ENCODE measurements at regions not wholly inside any gene's neighbourhood (a gene's known extent, or its start where the extent isn't known, plus 50 kb on each side); places are given as distances from the start of the nearest gene placed in this dataset.

DNA sequence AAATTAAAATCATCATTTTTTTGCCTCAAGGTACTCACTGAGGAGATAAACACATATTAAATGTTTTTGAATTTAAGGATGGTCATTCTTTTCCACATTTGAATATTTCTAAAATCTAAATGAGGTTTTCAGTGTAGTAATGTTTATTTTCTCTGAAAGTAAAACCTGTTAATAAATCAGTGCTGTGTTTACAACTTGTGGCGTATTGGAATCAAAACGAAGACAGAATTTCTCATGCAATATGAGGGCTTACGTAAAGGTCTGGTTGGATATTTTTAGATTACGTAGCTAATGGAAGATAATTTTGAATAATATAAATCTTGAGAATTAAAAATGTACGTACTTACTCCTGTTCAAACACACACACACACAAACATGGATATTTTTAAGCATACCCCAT is 106.8 kb upstream of the LUZP2 start:
- no peak overlapping the region for H3K4me3 ChIP-seq (ENCODE audit: low read depth, low read length)
- TF ChIP-seq, protein P1, sequence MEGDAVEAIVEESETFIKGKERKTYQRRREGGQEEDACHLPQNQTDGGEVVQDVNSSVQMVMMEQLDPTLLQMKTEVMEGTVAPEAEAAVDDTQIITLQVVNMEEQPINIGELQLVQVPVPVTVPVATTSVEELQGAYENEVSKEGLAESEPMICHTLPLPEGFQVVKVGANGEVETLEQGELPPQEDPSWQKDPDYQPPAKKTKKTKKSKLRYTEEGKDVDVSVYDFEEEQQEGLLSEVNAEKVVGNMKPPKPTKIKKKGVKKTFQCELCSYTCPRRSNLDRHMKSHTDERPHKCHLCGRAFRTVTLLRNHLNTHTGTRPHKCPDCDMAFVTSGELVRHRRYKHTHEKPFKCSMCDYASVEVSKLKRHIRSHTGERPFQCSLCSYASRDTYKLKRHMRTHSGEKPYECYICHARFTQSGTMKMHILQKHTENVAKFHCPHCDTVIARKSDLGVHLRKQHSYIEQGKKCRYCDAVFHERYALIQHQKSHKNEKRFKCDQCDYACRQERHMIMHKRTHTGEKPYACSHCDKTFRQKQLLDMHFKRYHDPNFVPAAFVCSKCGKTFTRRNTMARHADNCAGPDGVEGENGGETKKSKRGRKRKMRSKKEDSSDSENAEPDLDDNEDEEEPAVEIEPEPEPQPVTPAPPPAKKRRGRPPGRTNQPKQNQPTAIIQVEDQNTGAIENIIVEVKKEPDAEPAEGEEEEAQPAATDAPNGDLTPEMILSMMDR (IDR thresholded peaks at IDR 0.05; ENCODE audit: insufficient read depth, low read depth, low read length, missing control alignments) = no peak
- DNase-seq (ENCODE audit: low read depth) = no peak

DNA sequence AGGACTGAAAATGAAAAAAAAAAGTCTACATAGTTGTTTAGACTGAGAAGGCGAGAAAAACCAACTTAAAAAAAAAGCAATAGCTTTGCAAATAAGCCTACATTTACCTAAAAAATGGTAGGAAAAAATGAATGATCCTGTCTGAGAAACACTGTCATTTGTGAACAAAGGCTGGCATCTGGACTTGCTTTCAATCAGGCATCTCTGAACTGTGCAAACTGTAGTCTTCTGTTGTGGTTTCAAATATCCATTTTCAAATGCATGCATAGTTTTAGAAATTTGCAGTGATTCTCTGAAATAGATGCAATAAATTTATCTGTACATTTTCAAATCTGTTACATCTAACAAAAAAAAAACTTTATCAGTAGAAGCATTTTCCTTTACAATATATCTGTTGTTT is 106.1 kb upstream of the LUZP2 start:
- TF ChIP-seq, protein P1 (IDR thresholded peaks at IDR 0.05; ENCODE audit: insufficient read depth, low read depth, low read length, missing control alignments) = no peak
- DNase-seq (ENCODE audit: low read depth) = no peak
- H3K4me3 ChIP-seq (ENCODE audit: low read depth, low read length) = no peak overlapping the region

DNA sequence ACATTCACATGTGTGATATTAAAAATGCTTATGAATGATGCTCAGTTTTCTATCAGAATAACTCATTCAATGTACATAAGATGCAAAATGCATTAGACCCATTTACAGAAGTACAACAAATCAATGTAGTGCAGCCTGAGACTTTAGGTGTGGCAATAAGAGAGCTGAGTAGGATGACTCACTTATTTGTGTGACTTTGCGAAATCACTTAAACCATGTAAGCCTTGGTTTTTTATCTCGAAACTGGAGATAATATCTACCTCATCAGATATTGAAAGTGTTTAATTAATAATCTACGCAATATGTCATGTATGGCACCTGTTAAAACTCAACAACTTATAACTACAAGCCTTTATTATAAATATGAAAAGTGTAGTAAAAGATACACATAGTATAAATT is 105.7 kb upstream of the LUZP2 start:
- no peak overlapping the region for H3K4me3 ChIP-seq (ENCODE audit: low read depth, low read length)
- TF ChIP-seq, protein P1 (IDR thresholded peaks at IDR 0.05; ENCODE audit: insufficient read depth, low read depth, low read length, missing control alignments) = no peak
- DNase-seq (ENCODE audit: low read depth) = no peak

DNA sequence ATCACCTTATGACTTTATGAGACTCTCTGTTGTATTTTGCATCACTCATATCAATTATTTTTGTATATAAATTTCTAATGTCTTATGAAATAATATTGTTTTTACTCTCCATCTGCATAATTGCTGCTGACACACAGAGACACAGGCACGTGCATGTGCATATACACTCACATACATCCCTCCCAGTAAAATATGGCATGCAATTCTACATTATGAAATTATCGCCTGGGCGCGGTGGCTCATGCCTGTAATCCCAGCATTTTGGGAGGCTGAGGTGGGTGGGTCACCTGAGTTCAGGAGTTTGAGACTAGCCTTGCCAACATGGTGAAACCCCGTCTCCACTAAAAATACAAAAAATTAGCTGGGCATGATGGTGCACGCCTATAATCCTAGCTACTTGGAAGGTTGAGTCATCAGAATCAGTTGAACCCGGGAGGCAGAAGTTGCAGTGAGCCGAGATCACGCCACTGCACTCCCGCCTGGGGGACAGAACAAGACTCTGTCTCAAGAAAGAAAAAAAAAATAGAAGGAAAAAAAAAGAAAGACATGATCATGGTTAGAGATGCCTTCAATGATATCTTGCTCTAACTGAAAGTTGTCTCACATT is 96.7 kb upstream of the LUZP2 start:
- DNase-seq (ENCODE audit: low read depth) = no peak
- TF ChIP-seq, protein P1 (IDR thresholded peaks at IDR 0.05; ENCODE audit: insufficient read depth, low read depth, low read length, missing control alignments) = no peak
- no peak overlapping the region for H3K4me3 ChIP-seq (ENCODE audit: low read depth, low read length)

DNA sequence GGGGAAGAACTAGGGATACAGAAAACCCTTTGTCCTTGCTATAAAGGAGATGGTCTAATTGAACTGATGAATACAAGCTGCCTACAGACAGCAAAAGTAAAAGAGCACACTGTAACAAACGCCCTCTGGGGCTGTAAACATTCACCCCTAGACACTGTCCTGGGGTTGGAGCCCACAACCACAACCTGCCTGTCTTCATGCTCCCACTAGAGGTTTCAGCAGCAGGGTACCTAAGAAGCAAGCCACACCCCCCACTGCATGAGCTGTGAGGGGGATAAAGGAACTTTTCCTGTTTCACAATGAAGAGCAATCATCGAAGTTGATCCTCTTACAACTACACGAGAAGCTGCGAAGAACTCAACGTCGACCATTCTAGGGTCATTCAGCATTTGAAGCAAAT is 90.5 kb upstream of the LUZP2 start:
- no peak for DNase-seq (ENCODE audit: low read depth)
- no peak overlapping the region for H3K4me3 ChIP-seq (ENCODE audit: low read depth, low read length)
- TF ChIP-seq, protein P1 (IDR thresholded peaks at IDR 0.05; ENCODE audit: insufficient read depth, low read depth, low read length, missing control alignments) = no peak

DNA sequence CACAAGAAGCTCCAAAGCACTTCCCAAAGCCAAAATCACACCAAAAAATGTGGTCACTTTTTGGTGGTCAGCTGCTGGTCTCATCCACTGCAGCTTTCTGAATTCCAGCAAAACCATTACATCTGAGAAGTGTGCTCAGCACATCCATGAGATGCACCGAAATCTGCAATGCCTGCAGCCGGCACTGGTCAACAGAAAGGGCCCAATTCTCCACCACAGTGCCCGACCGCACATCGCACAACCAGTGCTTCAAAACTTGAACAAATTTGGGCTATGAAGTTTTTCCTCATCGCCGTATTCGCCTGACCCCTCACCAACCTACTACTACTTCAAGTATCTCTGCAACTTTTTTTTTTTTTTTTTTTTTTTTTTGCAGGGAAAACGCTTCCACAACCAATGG is 89.9 kb upstream of the LUZP2 start:
- no peak for DNase-seq (ENCODE audit: low read depth)
- H3K4me3 ChIP-seq (ENCODE audit: low read depth, low read length) = no peak overlapping the region
- TF ChIP-seq, protein P1 (IDR thresholded peaks at IDR 0.05; ENCODE audit: insufficient read depth, low read depth, low read length, missing control alignments) = no peak

DNA sequence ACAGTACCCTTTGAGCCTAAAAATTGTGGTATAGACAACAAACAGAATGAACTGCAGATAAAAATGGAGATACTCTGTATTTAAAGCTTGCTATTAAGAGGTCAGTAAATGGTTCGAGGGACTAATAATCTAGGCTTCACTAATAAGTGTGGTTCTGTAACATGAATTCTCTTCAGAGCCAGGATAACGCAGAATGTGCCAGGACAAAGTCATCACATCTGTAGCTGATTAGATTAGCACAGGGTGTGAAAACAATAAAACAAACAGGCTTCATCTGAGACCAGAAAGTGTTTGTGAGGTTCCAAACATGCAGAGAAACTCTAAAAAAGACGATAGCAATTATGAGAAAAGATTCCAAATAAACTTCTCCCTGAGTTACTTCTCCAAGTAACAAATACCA is 89.1 kb upstream of the LUZP2 start:
- TF ChIP-seq, protein P1 (IDR thresholded peaks at IDR 0.05; ENCODE audit: insufficient read depth, low read depth, low read length, missing control alignments) = no peak
- no peak overlapping the region for H3K4me3 ChIP-seq (ENCODE audit: low read depth, low read length)
- no peak for DNase-seq (ENCODE audit: low read depth)

All from GM12865 (cell line).